Stromal cell of bone marrow (primary cell): ENCODE measurements at regions not wholly inside any gene's neighbourhood (a gene's known extent, or its start where the extent isn't known, plus 50 kb on each side); places are given as distances from the start of the nearest gene placed in this dataset.

Experiments used
- DNase-seq: peaks from one replicate; pipeline ENCODE4 v3.0.0-alpha.2; 2012; ENCODE audit warnings: low read depth

DNA sequence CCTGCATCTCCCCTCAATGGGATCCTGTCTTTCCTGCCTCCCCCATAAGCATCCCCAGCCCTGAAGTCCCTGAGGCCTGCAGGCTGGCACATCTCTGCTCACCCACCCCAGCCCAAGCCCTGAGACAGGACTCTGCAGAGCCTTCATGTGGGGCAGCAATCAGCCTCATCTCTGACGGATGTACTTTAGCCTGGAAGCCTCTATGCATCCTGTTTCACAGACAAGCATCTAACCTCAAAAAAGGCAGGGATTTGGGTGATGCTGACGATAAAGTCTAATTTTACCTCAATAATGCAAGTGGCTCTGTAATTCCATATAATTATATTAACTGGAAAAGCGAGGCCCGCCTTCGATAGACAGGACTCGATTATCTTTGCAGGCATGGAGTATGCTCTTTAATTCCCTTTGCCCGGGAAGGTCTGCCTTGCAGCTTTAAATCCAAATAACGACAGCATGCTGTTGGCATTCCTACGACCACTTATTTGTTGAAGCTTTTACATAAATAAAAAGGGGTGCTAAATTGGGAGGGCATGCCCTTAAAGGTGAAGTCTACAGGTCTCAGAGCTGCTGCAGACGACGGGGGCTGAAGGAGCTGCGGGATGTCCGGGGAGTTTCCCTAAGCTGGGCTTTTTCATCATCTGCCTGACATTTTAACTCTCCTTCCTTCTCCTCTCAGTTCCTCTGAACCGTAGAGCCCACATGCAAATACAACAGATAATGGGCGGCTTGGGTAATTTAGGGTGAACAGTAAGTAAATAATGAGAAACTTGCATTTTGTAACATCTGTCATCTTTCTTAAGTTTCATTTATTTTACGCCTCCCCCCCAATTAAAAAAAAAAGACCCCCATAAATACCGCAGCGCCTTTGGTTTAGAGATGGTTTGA is 211.5 kb downstream of the URI1 start:
- no peak for DNase-seq

GRCh38 chr19:30154410-30154809 is 212.4 kb downstream of the URI1 start:
- no peak for DNase-seq

DNA sequence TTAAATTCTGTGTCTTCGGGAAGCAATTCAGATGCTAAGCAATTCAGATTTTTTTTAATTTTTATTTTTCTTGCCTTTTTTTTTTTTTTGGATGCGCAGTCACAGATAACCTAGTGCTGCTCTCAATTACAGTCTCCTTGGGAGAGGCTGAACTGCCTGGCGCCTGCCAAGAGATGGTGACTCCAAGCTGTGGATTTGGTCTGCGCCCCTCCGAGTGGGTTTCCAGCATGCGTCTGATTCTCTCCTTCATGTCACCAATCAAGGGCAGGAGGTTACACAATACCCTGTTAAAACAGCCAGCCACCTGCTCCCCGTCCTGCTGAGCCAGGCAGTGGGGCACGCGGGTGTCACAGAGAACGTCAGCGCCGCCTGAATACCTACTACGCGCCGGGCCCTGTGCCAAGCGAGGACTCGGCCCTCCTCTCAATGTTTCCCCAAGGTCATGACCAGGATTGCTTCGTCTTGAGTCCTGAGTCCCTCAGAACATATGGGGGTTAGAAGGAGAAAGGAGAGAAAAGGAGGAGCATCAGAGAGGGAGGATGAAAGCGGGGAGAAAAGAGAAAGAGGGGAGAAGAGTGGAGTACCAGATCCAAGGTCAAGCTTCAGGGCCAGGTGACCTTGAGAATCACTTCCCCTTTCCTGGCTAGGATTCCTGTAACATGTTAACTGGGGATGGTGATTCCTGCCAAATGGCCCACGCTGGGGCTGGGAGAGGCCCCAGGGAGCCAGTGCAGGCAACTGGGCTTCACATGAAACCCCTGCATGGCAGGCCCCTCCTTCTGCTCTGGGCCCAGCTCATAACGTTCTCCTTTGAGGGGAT is 213.6 kb downstream of the URI1 start:
- DNase-seq: no peak

- no peak for DNase-seq
Measured at GRCh38 chr19:30156646-30157045, 214.6 kb downstream of the URI1 start.

- DNase-seq: no peak
Measured at GRCh38 chr19:30158067-30158892, 213.9 kb upstream of the ZNF536 start.

DNA sequence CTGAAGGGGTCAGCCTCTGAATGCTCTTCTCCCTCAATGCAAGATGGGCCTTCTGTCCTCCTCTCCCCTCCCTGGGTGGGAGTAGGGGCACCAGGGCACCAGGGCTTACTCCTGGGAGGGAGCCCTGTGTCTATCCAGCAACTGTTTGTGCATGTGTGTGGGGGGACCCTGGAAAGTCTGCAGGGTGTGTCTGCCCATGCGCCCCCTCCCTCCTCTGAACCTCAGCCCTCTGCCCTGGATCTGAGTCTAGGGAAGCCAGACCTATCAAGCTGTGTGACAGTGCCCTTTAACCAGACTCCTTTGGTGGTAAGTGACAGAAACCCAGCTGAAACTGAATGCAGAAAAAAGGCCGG is 213.3 kb upstream of the ZNF536 start:
- no peak for DNase-seq

GRCh38 chr19:30159636-30160035 is 212.5 kb upstream of the ZNF536 start:
- no peak for DNase-seq

DNA sequence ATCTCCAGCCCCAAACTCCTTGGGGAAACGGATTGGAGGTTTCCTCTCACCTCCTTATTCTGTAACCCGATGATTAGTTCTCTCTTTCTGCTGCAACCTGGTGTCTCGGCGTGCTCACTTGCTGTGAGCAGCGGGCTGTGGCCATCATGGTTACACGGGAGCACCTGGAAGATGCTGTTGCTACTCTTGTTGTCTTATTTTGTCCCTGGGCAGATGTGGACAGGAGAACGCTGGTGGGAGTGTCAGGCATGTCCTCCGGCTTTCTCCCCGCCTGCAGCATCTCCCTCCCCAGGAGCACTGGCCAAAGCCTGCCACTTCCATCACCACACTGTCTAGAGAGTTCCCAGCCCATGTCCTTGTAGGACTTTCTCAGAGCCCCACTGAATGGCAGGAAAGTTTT is 211.8 kb upstream of the ZNF536 start:
- no peak for DNase-seq

DNA sequence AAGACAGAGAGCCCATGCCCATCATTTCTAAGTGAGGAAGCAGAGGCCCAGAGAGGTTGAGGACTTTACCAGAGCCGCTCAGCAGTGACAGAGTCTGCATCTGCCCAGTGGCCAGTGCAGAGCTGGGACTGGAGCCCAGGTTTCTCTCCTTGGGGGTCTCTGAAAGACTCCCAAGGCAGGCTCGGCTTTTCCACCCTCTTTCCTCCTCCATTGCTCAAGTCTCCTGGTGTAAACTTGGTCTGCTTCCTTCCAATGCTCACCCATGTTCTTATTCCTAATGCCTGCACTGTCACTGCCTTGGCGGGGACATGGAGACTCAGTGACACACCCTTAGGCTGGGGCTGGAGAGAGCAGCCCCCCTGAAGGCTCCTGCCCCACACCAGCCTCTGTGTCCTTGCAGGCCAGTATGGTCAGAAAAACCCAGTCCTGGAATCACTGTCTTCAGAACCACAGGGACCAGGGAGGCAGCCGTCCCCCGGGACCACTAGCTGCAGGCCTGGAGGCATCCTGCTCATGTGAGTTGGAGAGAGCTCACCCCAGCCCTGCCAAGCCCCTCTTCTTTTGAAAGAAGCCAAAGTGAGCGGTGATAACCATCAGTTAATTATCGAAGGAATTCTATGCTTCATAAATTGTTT is 211.0 kb upstream of the ZNF536 start:
- DNase-seq: no peak

GRCh38 chr19:30161770-30162169 is 210.4 kb upstream of the ZNF536 start:
- DNase-seq: no peak

DNA sequence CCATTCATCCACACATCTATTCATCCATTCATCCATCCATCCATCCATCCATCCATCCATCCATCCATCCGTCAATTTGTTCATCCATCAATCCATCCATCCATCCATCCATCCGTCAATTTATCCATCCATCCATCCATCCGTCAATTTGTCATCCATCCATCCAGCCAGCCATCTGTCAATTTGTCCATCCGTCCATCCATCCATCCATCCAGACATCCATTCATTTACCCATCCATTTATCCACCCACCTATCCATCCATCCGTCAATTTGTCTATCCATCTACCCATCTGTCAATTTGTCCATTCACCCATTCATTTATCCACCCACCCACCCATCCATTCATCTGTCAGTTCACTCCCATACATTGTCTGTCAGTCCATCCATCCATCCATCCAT is 209.5 kb upstream of the ZNF536 start:
- DNase-seq: no peak

DNA sequence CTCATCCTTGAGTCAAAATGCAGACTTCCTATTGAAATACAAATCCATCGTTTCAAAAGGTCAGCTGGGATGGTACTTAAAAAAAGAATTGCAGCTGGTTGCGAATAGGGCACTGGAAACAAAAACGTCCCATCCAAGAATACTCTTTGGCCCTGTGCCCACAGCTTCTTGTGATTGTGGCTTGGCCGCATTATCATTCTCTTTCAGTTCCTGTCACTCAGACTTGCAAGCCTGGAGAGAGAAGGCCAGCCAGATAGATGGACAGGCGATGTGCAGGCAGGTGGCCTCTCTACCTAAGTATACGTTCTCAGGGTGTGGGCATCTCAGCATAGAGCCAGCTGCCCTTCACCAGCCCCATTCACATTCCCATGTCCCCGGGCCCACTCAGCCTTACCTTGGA is 208.5 kb upstream of the ZNF536 start:
- no peak for DNase-seq

DNA sequence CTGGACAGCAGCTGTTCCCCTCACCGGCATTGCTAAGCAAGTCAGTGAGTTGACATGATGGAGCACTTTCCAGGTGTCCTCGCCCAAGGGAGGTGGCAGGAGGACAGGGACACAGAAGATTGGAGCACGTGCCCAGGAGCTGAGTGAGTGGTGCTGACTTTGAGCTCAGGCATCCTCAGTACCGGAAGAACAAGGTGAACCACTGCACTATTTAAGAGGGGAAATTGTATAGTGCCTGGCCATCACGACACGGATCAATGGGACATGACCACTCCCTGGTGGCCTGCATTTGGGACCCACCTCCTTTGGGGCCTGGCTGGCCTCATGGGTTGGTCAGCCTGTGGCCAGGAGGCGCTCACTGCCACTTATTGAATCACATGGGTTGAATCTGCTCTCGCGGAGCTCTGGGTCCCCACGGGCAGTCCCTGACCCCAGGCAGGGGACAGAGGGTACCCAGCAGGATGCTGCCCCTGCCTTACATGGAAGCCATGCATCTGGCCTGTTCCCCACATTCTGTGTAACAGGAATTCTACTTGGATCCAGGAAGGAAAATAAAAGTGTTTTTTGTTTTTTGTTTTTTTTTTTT is 206.9 kb upstream of the ZNF536 start:
- no peak for DNase-seq

DNA sequence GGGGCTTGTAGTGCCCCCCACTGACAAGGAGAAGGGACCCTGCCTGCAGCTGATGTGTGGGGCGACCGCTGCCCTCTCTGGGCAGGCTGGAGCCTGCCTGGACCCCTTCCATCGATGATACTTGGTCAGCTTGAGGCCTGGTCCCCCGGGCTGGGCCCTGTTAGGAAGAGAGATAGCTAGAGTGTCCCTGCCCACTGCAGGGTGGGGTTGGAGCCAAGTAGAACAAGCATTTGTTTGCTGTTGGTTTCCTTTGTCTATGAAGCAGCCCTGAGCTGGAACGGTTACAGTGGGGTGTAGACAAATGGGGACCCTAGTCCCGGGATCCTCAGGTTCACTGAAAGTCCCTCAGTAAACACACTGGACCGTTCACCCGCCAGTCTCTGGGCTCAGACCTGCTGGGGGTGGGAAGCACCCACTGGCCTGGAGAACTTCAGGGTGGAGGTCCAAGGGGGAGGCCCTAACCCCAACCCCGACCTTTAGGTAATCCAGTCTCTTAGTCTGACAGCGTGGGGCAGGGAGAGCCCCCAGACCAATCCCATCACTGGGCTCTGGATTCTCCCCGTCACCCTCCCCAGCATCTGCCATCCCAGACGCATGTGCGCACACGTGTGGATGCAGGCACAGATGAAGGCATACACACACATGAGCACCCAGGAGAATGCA is 204.8 kb upstream of the ZNF536 start:
- DNase-seq: no peak

GRCh38 chr19:30167976-30168635 is 204.1 kb upstream of the ZNF536 start:
- DNase-seq: no peak

GRCh38 chr19:30168760-30169159 is 203.4 kb upstream of the ZNF536 start:
- DNase-seq: no peak

GRCh38 chr19:30169196-30169900 is 202.8 kb upstream of the ZNF536 start:
- DNase-seq: no peak

DNA sequence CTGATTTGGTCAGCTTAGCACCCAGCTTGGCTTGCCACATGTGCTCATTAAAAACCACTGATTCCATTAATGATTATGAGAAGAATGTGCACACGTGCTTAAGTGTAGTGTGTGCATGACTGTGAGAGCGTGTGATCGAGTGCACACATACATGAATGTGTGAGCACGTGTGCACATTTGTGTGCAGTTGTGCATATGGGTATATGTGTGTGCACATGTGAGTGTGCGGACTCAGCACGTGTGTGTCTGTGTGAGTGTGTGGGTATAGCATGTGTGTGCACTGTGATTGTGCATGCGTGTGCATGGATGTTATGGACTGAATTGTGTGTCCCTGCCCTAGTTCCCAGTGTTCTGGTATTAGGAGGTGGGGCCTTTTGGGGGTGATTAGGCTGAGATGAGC is 202.1 kb upstream of the ZNF536 start:
- no peak for DNase-seq

DNA sequence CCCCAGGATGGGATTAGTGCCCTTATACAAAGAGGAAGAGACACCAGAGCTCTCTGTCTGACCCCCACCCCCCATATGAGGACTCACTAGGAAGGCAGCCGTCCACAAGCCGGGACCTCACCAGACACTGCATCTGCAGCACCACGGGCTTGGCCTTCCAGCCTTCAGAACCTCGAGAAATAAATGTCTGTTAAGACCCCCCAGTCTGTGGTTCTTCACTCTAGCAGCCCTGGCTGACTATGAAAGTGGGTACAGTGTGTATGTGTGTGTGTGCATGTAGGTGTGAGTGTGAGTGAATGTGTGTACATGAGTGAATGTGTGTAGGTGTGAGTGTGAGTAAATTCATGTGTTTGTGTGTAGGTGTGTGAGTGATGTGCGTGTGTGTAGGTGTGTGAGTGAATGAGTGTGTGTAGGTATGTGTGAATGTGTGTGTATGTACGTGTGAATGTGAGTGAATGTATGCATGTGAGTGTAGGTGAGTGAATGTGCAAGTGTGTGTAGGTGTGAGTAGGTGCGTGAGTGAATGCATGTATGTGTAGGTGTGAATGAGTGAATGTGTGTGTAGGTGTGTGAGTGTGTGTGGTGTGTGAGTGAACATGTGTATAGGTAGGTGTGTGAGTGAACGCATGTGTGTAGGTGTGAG is 201.6 kb upstream of the ZNF536 start:
- DNase-seq: no peak
